ENCODE measurements at regions not wholly inside any gene's neighbourhood (a gene's known extent, or its start where the extent isn't known, plus 50 kb on each side); places are given as distances from the start of the nearest gene placed in this dataset.

- DNase-seq (ENCODE audit: insufficient read length, low spot score) (no peak), FAIRE-seq (no peak)
- no peak for TF ChIP-seq POLR2A (IDR thresholded peaks at IDR 0.05; ENCODE audit: low read depth, low read length)
Measured at GRCh38 chr1:5291889-5292288, 637.5 kb downstream of the AJAP1 start.

GRCh38 chr1:5287178-5288150, 633.1 kb downstream of the AJAP1 start:
- FAIRE-seq (no peak), DNase-seq (ENCODE audit: insufficient read length, low spot score) (no peak)
- TF ChIP-seq POLR2A (IDR thresholded peaks at IDR 0.05; ENCODE audit: low read depth, low read length) = no peak

- FAIRE-seq (no peak), DNase-seq (ENCODE audit: insufficient read length, low spot score) (no peak)
- no peak for TF ChIP-seq POLR2A (IDR thresholded peaks at IDR 0.05; ENCODE audit: low read depth, low read length)
Measured at GRCh38 chr1:5286244-5286643, 631.8 kb downstream of the AJAP1 start.

GRCh38 chr1:5274527-5274926, 620.1 kb downstream of the AJAP1 start:
- DNase-seq (ENCODE audit: insufficient read length, low spot score) = no peak
- no peak for TF ChIP-seq POLR2A (IDR thresholded peaks at IDR 0.05; ENCODE audit: low read depth, low read length)
- FAIRE-seq = no peak

- TF ChIP-seq POLR2A (IDR thresholded peaks at IDR 0.05; ENCODE audit: low read depth, low read length) = no peak
- DNase-seq (ENCODE audit: insufficient read length, low spot score) = no peak
- no peak for FAIRE-seq
Measured at GRCh38 chr1:5273280-5274003, 619.0 kb downstream of the AJAP1 start.

- no peak for TF ChIP-seq POLR2A (IDR thresholded peaks at IDR 0.05; ENCODE audit: low read depth, low read length)
- DNase-seq (ENCODE audit: insufficient read length, low spot score) (no peak), FAIRE-seq (no peak)
Measured at GRCh38 chr1:5272325-5272724, 617.9 kb downstream of the AJAP1 start.

GRCh38 chr1:5271264-5271663, 616.9 kb downstream of the AJAP1 start:
- no peak for FAIRE-seq
- no peak for DNase-seq (ENCODE audit: insufficient read length, low spot score)
- TF ChIP-seq POLR2A (IDR thresholded peaks at IDR 0.05; ENCODE audit: low read depth, low read length) = no peak

GRCh38 chr1:5269901-5270300, 615.5 kb downstream of the AJAP1 start:
- no peak for TF ChIP-seq POLR2A (IDR thresholded peaks at IDR 0.05; ENCODE audit: low read depth, low read length)
- no peak for FAIRE-seq
- no peak for DNase-seq (ENCODE audit: insufficient read length, low spot score)

GRCh38 chr1:5267603-5268235, 613.3 kb downstream of the AJAP1 start:
- no peak for TF ChIP-seq POLR2A (IDR thresholded peaks at IDR 0.05; ENCODE audit: low read depth, low read length)
- DNase-seq (ENCODE audit: insufficient read length, low spot score) (no peak), FAIRE-seq (no peak)

- TF ChIP-seq POLR2A (IDR thresholded peaks at IDR 0.05; ENCODE audit: low read depth, low read length) = no peak
- no peak for DNase-seq (ENCODE audit: insufficient read length, low spot score)
- no peak for FAIRE-seq
Measured at GRCh38 chr1:5265438-5266075, 611.1 kb downstream of the AJAP1 start.

GRCh38 chr1:5264476-5264875, 610.1 kb downstream of the AJAP1 start:
- DNase-seq (ENCODE audit: insufficient read length, low spot score) (no peak), FAIRE-seq (no peak)
- TF ChIP-seq POLR2A (IDR thresholded peaks at IDR 0.05; ENCODE audit: low read depth, low read length) = no peak

GRCh38 chr1:5256793-5257192, 602.4 kb downstream of the AJAP1 start:
- DNase-seq (ENCODE audit: insufficient read length, low spot score) (no peak), FAIRE-seq (no peak)
- no peak for TF ChIP-seq POLR2A (IDR thresholded peaks at IDR 0.05; ENCODE audit: low read depth, low read length)

GRCh38 chr1:5254975-5255374, 600.6 kb downstream of the AJAP1 start:
- no peak for TF ChIP-seq POLR2A (IDR thresholded peaks at IDR 0.05; ENCODE audit: low read depth, low read length)
- no peak for DNase-seq (ENCODE audit: insufficient read length, low spot score)
- FAIRE-seq = no peak
